ENCODE measurements at regions not wholly inside any gene's neighbourhood (a gene's known extent, or its start where the extent isn't known, plus 50 kb on each side); places are given as distances from the start of the nearest gene placed in this dataset.

DNA sequence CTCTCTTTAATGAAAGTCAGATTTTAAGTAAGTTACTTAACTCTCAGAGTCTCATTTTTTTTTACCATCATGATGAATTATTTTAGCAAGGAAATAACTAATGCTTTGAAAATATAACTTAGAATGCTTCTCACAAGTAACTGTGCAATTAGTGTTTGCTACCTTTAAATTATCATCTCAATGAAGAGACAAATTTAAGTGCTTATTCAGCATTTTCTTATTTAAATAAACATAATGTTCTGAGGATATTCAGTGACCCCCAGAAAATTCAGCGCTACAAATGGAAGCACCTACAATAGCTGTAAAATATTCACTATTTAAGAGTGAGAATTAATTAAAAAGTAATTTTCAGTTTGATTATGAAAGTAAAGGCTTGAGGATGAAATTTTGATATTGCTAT, 527.2 kb downstream of the SLITRK1 start:
- no peaks in the 10 kb centered on the region for H3K9me3 ChIP-seq (ENCODE audit: control insufficient read depth in 2 of 2, low read length in 2 of 2)
- no peaks in the 10 kb centered on the region for H3K4me1 ChIP-seq (ENCODE audit: control insufficient read depth, insufficient read depth, low read length)
- H3K4me3 ChIP-seq (ENCODE audit: low read length in 2 of 2) = no peak overlapping the region
- no peak overlapping the region for H3K27ac ChIP-seq (ENCODE audit: low read length)
- no peaks in the 10 kb centered on the region for H3K27me3 ChIP-seq (ENCODE audit: control insufficient read depth in 1 of 2, insufficient read depth in 2 of 2, low read length in 2 of 2)
- no peak overlapping the region for H3K9ac ChIP-seq (ENCODE audit: low read length in 2 of 2)
- H3K36me3 ChIP-seq (ENCODE audit: control insufficient read depth in 2 of 2, insufficient read depth in 2 of 2, low read length in 2 of 2) = no peaks in the 10 kb centered on the region

DNA sequence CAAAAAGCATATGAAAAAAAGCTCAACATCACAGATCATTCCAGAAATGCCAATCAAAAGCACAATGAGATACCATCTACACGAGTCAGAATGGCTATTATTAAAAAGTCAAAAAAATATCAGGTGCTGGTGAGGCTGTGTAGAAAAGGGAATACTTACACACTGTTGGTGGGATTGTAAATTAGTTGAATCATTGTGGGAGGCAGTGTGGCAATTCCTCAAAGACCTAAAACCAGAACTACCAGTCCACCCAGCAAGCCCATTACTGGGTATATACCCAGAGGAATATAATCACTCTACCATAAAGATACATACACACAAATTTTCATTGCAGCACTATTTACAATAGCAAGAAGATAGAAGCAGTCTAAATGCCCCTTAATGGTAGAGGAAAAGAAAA, 529.9 kb downstream of the SLITRK1 start:
- H3K36me3 ChIP-seq (ENCODE audit: control insufficient read depth in 2 of 2, insufficient read depth in 2 of 2, low read length in 2 of 2) = no peaks in the 10 kb centered on the region
- H3K27me3 ChIP-seq (ENCODE audit: control insufficient read depth in 1 of 2, insufficient read depth in 2 of 2, low read length in 2 of 2) = no peaks in the 10 kb centered on the region
- no peak overlapping the region for H3K4me3 ChIP-seq (ENCODE audit: low read length in 2 of 2)
- no peak overlapping the region for H3K9ac ChIP-seq (ENCODE audit: low read length in 2 of 2)
- no peaks in the 10 kb centered on the region for H3K9me3 ChIP-seq (ENCODE audit: control insufficient read depth in 2 of 2, low read length in 2 of 2)
- no peaks in the 10 kb centered on the region for H3K4me1 ChIP-seq (ENCODE audit: control insufficient read depth, insufficient read depth, low read length)
- no peak overlapping the region for H3K27ac ChIP-seq (ENCODE audit: low read length)

DNA sequence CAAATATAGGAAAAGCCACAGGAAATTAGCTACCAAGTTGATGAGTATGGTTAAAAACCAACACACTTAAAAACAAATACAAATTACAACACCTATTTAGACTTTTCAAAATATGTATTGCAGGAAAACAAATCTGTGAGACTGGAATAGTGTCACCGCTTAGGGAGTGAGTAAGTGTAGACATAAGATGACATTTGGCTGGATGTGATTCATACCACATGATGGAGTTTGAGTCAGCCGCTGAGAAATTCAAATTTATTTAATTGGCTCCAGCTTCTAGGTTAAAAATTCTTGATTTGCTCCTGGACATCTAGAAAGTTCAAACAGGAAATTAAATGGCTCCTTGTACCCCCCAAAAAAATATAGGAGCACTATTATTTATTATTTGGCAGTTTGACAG, 531.7 kb downstream of the SLITRK1 start:
- H3K36me3 ChIP-seq (ENCODE audit: control insufficient read depth in 2 of 2, insufficient read depth in 2 of 2, low read length in 2 of 2) = no peaks in the 10 kb centered on the region
- no peaks in the 10 kb centered on the region for H3K4me1 ChIP-seq (ENCODE audit: control insufficient read depth, insufficient read depth, low read length)
- no peaks in the 10 kb centered on the region for H3K9me3 ChIP-seq (ENCODE audit: control insufficient read depth in 2 of 2, low read length in 2 of 2)
- H3K27ac ChIP-seq (ENCODE audit: low read length) = no peak overlapping the region
- H3K27me3 ChIP-seq (ENCODE audit: control insufficient read depth in 1 of 2, insufficient read depth in 2 of 2, low read length in 2 of 2) = no peaks in the 10 kb centered on the region
- H3K9ac ChIP-seq (ENCODE audit: low read length in 2 of 2) = no peak overlapping the region
- H3K4me3 ChIP-seq (ENCODE audit: low read length in 2 of 2) = no peak overlapping the region

DNA sequence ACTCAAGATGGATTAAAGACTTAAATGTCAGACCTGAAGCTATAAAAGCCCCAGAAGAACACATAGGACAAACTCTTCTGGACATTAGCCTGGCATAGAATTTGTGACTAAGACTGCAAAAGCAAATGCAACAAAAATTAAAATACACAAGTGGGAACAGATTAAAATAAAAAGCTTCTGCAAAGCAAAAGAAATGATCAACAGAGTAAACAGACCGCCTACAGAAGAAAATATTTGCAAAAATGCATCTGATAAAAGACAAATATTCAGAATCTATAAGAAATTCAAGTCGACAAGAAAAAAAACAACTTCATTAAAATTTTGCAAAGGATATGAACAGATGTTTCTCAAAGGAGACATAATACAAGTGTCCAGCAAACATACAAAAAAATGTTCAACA, 537.8 kb downstream of the SLITRK1 start:
- H3K27ac ChIP-seq (ENCODE audit: low read length) = no peak overlapping the region
- H3K9ac ChIP-seq (ENCODE audit: low read length in 2 of 2) = no peak overlapping the region
- no peaks in the 10 kb centered on the region for H3K36me3 ChIP-seq (ENCODE audit: control insufficient read depth in 2 of 2, insufficient read depth in 2 of 2, low read length in 2 of 2)
- no peaks in the 10 kb centered on the region for H3K27me3 ChIP-seq (ENCODE audit: control insufficient read depth in 1 of 2, insufficient read depth in 2 of 2, low read length in 2 of 2)
- H3K9me3 ChIP-seq (ENCODE audit: control insufficient read depth in 2 of 2, low read length in 2 of 2) = no peaks in the 10 kb centered on the region
- no peaks in the 10 kb centered on the region for H3K4me1 ChIP-seq (ENCODE audit: control insufficient read depth, insufficient read depth, low read length)
- H3K4me3 ChIP-seq (ENCODE audit: low read length in 2 of 2) = no peak overlapping the region

DNA sequence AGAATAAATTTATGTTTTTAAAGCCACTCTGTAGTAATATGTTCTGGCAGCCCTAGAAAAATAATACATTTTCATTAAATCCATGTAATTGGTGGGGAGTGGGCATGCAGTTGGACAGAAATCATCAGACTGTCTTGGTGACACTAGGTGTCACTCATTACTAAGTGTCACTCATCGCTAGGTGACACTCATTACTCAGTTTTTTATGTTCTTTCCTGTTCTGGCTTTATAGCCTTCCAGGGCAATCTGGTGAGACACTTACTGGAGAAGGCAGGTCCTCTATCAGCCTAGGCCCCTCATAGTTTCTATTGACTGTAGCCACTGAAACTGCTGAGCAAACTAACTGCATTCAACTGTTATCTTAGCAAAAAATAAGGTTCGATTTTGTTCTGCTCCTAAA, 542.1 kb downstream of the SLITRK1 start:
- H3K27ac ChIP-seq (ENCODE audit: low read length) = no peak overlapping the region
- no peak overlapping the region for H3K4me3 ChIP-seq (ENCODE audit: low read length in 2 of 2)
- H3K4me1 ChIP-seq (ENCODE audit: control insufficient read depth, insufficient read depth, low read length) = no peaks in the 10 kb centered on the region
- H3K9ac ChIP-seq (ENCODE audit: low read length in 2 of 2) = no peak overlapping the region
- H3K9me3 ChIP-seq (ENCODE audit: control insufficient read depth in 2 of 2, low read length in 2 of 2) = no peaks in the 10 kb centered on the region
- H3K27me3 ChIP-seq (ENCODE audit: control insufficient read depth in 1 of 2, insufficient read depth in 2 of 2, low read length in 2 of 2) = no peaks in the 10 kb centered on the region
- no peaks in the 10 kb centered on the region for H3K36me3 ChIP-seq (ENCODE audit: control insufficient read depth in 2 of 2, insufficient read depth in 2 of 2, low read length in 2 of 2)

DNA sequence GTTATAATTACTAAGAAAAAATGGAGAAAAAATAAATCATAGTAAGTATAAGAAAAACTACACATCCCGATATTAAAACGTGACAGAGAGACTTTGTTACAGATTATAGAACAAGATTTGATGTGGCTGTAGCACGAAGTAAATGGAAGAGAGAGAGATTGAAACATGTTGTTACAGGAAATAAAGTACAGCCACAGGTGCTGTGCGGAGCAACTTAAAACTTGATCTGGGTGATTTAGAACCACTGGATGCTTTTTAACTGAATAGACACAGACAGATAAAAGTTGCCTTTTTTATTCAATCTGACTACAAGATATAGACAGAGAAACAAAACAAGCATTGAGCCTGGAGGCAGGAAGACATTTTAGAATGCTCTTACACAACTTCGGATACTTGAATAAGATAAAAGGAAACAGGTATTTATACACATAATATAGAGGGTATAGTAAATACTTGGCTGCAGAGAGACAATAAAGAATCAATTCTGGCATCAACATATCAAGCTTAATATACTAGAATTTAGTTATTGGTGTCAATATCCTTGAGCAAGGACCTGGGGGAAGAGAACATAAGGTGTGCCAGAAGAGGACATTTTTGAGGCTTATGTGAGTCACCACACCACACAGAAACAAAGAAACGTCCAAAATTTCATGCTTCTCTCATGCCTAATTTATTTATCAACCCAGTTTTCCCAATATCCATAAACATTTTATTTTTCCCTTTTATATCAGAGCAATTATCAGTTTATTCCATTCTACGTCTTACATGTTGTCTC, 548.5 kb downstream of the SLITRK1 start:
- no peaks in the 10 kb centered on the region for H3K27me3 ChIP-seq (ENCODE audit: control insufficient read depth in 1 of 2, insufficient read depth in 2 of 2, low read length in 2 of 2)
- H3K4me3 ChIP-seq (ENCODE audit: low read length in 2 of 2) = no peak overlapping the region
- H3K4me1 ChIP-seq (ENCODE audit: control insufficient read depth, insufficient read depth, low read length) = no peaks in the 10 kb centered on the region
- no peak overlapping the region for H3K27ac ChIP-seq (ENCODE audit: low read length)
- no peaks in the 10 kb centered on the region for H3K36me3 ChIP-seq (ENCODE audit: control insufficient read depth in 2 of 2, insufficient read depth in 2 of 2, low read length in 2 of 2)
- no peaks in the 10 kb centered on the region for H3K9me3 ChIP-seq (ENCODE audit: control insufficient read depth in 2 of 2, low read length in 2 of 2)
- H3K9ac ChIP-seq (ENCODE audit: low read length in 2 of 2) = no peak overlapping the region

DNA sequence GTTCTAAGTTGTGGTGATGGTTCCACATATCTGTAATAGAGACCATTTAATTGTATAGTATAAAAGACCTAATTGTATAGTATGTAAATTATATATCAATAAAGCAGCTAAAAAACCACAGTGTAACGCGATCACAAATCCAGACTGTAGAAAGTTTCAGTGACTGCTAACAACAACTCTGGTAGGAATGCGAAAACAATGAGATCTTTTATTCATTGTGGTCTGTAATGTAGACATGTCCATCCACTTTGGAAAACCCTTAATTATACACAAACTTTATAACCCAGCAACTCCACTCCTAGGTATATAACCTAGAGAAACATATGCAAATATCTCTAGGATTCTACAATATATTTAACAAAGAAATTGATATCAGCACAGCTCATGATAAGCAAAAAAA, 549.5 kb downstream of the SLITRK1 start:
- Histone ChIP-seq H3K27me3 (ENCODE audit: control insufficient read depth in 1 of 2, insufficient read depth in 2 of 2, low read length in 2 of 2) (no peaks in the 10 kb centered on the region), H3K27ac (ENCODE audit: low read length) (no peak overlapping the region), H3K9ac (ENCODE audit: low read length in 2 of 2) (no peak overlapping the region), H3K9me3 (ENCODE audit: control insufficient read depth in 2 of 2, low read length in 2 of 2) (no peaks in the 10 kb centered on the region), H3K36me3 (ENCODE audit: control insufficient read depth in 2 of 2, insufficient read depth in 2 of 2, low read length in 2 of 2) (no peaks in the 10 kb centered on the region), H3K4me1 (ENCODE audit: control insufficient read depth, insufficient read depth, low read length) (no peaks in the 10 kb centered on the region), H3K4me3 (ENCODE audit: low read length in 2 of 2) (no peak overlapping the region)

DNA sequence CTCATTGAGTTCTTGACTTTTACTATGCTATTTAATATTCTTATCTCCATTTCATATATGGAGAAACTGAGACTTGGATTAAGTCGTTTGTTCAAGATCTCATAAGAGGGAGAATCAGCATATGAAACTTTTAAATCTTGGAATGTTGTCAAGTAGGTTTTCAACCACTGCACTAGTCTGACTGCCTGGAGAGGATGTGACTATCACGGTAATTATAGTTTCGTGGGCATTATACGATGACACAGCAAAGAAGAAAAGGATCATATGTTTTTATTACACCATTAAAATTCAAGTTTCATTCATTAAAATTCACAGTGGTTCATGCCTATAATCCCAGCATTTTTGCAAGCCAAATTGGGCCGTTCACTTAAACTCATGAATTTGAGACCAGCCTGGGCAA, 555.2 kb downstream of the SLITRK1 start:
- Histone ChIP-seq H3K27me3 (ENCODE audit: control insufficient read depth in 1 of 2, insufficient read depth in 2 of 2, low read length in 2 of 2) (no peaks in the 10 kb centered on the region), H3K4me3 (ENCODE audit: low read length in 2 of 2) (no peak overlapping the region), H3K27ac (ENCODE audit: low read length) (no peak overlapping the region), H3K4me1 (ENCODE audit: control insufficient read depth, insufficient read depth, low read length) (no peaks in the 10 kb centered on the region), H3K9ac (ENCODE audit: low read length in 2 of 2) (no peak overlapping the region), H3K36me3 (ENCODE audit: control insufficient read depth in 2 of 2, insufficient read depth in 2 of 2, low read length in 2 of 2) (no peaks in the 10 kb centered on the region), H3K9me3 (ENCODE audit: control insufficient read depth in 2 of 2, low read length in 2 of 2) (no peaks in the 10 kb centered on the region)

DNA sequence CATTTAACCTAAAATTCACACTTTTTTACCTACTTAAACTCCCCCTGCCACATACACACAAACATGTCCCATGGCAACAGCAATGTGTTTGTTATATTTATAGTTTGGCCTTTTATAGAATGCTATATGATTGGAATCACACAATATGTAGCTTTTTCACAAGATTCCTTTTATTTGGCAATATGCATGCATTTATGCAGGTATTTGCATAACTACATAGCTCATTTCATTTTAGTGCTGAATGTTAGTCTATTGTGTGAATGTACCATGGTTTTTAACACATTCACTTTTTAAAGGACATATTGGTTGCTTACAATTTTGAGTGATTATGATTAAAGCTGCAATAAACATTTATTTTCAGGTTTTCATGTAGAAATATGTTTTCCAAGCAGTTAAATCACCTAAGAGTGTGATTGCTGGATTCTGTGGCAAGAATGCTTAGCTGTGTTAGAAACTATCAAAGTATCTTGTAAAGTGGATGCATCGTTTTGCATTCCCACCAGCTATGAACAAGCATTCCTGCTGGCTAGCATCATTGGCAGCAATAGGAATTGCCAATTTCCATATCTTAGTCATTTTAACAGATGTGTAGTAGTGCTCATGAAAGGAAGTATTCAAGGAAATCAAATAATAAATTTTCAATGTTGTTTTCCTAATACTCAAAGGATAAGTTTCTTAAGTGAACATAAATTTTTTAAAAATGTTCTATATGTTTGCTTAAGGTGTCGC, 557.0 kb downstream of the SLITRK1 start:
- no peaks in the 10 kb centered on the region for H3K9me3 ChIP-seq (ENCODE audit: control insufficient read depth in 2 of 2, low read length in 2 of 2)
- H3K9ac ChIP-seq (ENCODE audit: low read length in 2 of 2) = no peak overlapping the region
- no peak overlapping the region for H3K27ac ChIP-seq (ENCODE audit: low read length)

DNA sequence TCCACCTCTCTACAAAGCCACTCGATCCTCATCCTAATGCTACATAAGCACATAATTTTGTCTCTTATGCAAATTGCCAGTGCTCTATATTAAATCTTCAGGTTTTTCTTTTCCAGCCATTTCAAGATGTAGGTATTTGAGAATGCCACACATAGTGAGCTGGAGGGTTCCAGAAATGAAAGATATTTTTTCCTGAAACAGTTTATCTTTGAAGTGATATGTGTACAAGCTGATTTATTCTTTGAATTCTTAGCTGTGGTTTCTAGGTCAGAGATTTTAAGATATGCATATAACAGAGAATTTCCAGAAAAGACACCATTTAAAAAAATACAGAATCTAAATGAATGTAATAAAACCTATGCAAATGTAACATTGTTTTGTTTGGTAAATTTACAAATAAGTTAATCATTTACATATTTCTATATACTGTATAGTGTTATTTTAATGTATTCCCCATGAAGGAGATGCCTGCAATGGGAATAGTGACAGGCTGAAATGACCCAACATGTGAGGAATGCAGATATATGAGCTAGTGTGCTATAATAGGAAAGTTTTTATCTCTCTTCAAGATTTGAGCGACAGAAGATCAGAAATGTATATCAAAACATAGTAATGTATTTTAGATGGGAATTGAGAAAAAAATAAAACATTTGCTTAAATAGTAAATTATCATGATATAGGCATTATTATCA, 570.2 kb downstream of the SLITRK1 start:
- Histone ChIP-seq H3K4me1 (ENCODE audit: control insufficient read depth, insufficient read depth, low read length) (no peaks in the 10 kb centered on the region), H3K27me3 (ENCODE audit: control insufficient read depth in 1 of 2, insufficient read depth in 2 of 2, low read length in 2 of 2) (no peaks in the 10 kb centered on the region), H3K9ac (ENCODE audit: low read length in 2 of 2) (no peak overlapping the region), H3K4me3 (ENCODE audit: low read length in 2 of 2) (no peak overlapping the region), H3K36me3 (ENCODE audit: control insufficient read depth in 2 of 2, insufficient read depth in 2 of 2, low read length in 2 of 2) (no peaks in the 10 kb centered on the region), H3K27ac (ENCODE audit: low read length) (no peak overlapping the region), H3K9me3 (ENCODE audit: control insufficient read depth in 2 of 2, low read length in 2 of 2) (no peaks in the 10 kb centered on the region)

More for the DNA sequence above, 557.0 kb downstream of the SLITRK1 start:
- Histone ChIP-seq H3K4me1 (ENCODE audit: control insufficient read depth, insufficient read depth, low read length) (no peaks in the 10 kb centered on the region), H3K4me3 (ENCODE audit: low read length in 2 of 2) (no peak overlapping the region), H3K36me3 (ENCODE audit: control insufficient read depth in 2 of 2, insufficient read depth in 2 of 2, low read length in 2 of 2) (no peaks in the 10 kb centered on the region), H3K27me3 (ENCODE audit: control insufficient read depth in 1 of 2, insufficient read depth in 2 of 2, low read length in 2 of 2) (no peaks in the 10 kb centered on the region)

DNA sequence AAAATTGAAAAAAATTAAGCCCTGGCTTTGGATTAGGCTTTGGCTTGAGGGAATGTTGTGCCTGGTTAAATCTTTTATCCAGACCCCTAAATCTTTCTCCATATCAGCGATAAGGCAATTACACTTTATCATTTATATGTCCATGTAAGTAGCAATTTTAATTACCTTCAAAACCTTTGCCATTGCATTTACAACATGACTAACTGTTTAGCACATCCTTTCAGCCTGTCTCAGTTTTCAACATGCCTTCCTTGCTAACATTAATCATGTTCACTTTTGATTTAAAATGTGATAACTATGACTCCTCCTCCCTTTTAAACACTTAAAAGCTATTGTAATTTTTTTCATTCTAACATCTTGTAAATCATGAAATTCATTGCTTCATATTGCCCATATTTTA, 583.7 kb downstream of the SLITRK1 start:
- Histone ChIP-seq H3K4me3 (ENCODE audit: low read length in 2 of 2) (no peak overlapping the region), H3K36me3 (ENCODE audit: control insufficient read depth in 2 of 2, insufficient read depth in 2 of 2, low read length in 2 of 2) (no peaks in the 10 kb centered on the region), H3K27me3 (ENCODE audit: control insufficient read depth in 1 of 2, insufficient read depth in 2 of 2, low read length in 2 of 2) (no peaks in the 10 kb centered on the region), H3K27ac (ENCODE audit: low read length) (no peak overlapping the region), H3K9me3 (ENCODE audit: control insufficient read depth in 2 of 2, low read length in 2 of 2) (no peaks in the 10 kb centered on the region), H3K4me1 (ENCODE audit: control insufficient read depth, insufficient read depth, low read length) (no peaks in the 10 kb centered on the region), H3K9ac (ENCODE audit: low read length in 2 of 2) (no peak overlapping the region)

Measured in stomach smooth muscle (tissue), 2 donors.